HG02571 (cell line): ENCODE measurements at regions not wholly inside any gene's neighbourhood (a gene's known extent, or its start where the extent isn't known, plus 50 kb on each side); places are given as distances from the start of the nearest gene placed in this dataset.
"Not testable (repeated sequence)": the region's sequence is repeated elsewhere in the genome, so short reads cannot be mapped to it uniquely, and the experiment has no call there.

Experiments used
- ATAC-seq: cut with Tn5 transposase; IDR thresholded peaks from one replicate; pipeline ENCODE4 v1.9.1; 2021; ENCODE audit warnings: mild to moderate bottlenecking, moderate library complexity; ENCODE audit not compliant: unreplicated experiment

DNA sequence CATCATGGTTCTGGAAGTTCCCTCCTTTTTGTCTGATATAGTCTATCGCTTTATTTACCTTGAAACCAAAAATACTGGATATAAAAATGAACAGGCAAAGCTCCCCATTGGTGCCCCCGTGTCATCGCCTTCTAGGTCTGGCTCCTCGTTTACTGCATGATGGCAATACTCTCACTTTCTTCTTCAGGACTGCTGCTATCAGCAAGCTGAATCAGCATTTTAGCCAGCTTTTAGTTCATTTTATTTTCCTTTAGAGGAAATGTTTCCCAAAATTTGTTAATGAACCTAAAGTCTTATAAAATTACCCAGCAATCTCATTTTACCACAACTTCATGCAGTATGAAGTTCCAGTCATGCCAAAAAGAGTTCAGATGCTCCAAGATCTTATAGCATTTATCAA is 80.5 kb downstream of the ZIC3 start:
- no peak for ATAC-seq

GRCh38 chrX:137651647-137652046 is 85.7 kb downstream of the ZIC3 start:
- ATAC-seq, result no peak

- ATAC-seq, result no peak
Observed at GRCh38 chrX:137652086-137652485, 86.2 kb downstream of the ZIC3 start.

DNA sequence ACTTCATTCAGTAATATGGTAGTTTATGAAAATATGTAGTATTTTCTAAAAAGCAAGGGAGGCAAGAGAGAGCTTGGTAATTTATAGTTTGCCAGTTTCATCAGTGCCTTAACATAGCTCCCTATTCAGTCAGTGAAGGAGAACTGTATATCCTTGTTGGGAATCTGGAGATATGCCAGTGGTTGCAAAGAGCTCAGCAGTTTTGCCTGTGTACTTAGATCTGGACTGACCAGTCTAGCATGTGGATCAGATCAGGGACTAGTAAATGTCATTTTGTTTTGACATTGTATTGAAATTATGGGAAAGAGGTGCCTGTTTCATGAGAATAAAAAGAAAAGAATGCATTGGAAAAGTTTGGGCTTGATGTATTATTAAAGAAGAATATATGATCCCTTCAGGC is 88.6 kb downstream of the ZIC3 start:
- ATAC-seq, result no peak

DNA sequence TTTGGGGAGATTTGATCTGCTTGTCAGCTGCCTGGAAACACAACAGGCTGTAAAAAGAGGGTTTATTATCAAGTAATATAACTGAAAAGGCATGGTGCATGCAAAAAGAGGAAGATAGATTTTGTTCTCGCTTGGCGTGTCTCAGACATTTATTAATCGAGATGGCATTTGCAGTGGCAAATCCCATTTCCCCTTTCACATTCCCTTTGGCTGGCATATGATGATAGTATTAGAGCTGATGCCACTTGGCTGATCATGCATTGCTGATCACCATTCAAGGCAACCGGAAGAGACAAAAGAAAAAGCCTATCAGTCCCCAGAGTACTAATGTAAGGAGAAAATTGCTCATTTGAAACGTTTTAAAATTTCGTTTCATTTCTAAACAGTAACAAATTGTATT is 101.8 kb downstream of the ZIC3 start:
- ATAC-seq, result no peak

DNA sequence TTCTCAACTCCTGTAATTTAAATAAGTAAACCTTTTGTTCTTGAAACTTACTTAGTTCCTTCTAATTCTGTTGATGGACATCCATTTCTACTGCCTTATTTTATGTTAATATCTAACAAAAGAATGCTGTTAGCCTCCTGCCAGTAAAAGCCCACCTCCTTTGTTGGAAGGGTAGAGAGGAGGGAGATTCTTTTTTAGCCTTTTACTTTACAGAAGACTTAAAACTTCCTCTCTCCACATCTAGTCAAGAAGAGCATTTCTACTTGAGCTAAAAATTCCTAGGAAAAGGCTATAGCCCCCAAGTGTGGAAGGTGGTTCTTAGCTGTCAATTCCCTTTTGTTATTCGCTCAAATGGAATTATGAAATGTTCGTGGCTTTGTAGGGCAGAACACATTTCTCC is 118.7 kb downstream of the ZIC3 start:
- no peak for ATAC-seq

DNA sequence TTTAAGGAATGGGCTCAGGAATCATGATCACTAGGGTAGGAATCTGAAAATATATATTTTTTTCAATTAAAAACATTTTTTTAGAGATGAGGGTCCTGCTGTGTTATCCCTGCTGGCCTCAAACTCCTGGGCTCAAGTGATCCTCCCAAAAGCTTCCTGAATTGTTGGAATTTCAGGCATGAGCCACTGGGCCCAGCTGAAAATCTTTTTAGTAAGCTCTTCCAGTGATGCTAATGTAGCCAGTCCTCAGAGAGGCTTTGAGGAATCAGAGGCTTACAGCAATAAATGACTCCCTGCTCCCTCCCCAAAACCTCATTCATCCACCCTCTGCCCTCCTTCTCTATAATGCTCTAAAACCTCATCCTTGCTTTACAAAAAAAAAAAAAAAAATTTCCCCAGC is 129.5 kb downstream of the ZIC3 start:
- no peak for ATAC-seq

- no peak for ATAC-seq
Observed at GRCh38 chrX:137707348-137707747, 141.4 kb downstream of the ZIC3 start.

DNA sequence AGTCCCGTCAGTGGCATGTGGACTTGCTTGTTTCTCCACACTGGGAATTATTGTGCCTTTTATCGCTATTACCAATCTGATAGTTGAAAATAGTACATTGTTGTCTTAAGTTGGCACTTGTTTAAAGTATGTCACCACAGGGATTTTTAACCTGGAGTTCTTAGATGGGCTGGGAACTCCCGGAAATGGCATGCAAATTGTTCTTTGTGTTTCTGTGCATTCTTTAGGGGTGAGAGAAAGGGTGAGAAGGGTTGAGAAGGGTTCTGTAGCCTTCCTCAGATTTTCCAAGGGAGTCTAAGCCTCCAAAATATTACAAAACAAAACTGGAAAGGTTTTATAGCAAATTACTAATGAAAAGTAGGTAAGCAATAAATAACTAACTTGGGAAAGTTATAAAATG is 176.9 kb downstream of the ZIC3 start:
- ATAC-seq, result no peak

GRCh38 chrX:137743414-137743813 is 177.5 kb downstream of the ZIC3 start:
- no peak for ATAC-seq

DNA sequence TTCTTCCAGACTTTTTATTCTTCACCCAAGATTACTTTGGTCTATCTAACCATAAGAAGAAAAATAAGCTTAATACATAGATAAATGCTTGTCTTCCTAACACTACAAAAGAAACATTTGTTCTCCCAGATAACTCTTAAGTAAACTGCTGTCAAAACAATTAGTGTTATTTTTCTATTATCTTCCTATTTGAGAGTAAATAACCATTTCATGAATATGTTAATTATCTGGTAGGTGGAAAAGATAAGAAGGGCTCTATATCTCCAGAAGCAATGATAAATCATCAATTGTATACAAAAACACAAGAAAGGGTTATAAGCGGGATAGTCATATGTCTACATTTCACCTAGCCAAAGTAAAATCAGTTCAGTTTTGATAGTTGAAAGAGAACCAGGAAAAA is 180.4 kb downstream of the ZIC3 start:
- no peak for ATAC-seq

DNA sequence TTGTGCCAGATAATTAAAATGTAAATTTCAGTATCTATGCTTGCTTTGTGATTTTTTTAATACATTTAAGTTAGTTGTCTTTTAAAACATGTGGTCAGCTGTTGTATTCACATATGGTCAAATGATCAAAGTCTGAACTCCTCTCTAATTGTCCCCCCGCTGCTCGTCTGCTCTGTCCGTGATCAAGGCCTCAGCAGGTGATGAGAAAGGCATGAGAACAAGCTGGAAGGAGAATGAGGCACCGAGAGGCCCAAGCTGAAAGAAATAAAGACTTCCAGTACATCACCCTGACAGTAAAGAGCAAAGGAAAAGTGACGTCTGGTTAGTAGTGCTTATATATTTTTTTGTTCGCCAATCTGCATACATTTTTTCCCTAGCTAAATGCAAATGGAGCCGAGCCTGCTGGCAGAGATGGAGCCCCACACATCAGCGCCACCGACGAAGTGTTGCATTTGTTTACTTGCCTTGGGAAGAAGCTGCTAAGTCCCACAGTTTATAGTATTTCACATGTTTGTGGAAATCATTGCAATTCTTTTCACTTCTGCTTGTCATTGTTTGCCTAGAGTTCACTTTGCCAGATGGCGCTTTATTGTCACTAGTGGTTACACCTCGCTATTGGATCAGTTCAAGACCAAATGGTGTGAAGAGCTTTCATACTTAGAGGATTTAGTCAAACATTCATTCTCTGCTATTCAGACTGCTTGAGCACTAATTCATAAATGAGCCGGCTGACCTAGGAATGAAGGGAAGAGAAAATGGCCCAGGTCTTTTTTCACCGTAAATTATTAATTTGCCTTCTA is 181.5 kb downstream of the ZIC3 start:
- no peak for ATAC-seq

DNA sequence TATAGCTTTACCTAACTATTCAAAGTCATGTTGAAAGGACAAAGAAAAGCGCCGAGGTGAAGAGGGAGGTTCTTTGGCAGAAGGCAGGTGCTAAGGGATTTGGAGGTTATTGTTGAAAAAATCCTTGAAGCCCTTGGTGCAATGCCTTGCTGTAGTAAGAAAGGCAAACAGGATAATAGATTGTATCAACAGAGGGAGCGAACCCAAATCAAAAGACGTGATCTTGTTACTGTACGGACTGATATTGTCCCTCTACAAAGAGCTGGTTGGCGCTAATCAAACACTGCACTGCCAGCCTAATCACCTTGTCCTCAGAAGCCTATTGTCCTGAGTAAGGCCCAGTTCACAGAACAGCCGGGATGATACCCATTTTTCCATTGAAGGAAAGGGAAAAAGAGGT is 182.9 kb downstream of the ZIC3 start:
- no peak for ATAC-seq

- no peak for ATAC-seq
Observed at GRCh38 chrX:137749246-137749645, 183.3 kb downstream of the ZIC3 start.

- no peak for ATAC-seq
Observed at GRCh38 chrX:137771537-137771936, 205.6 kb downstream of the ZIC3 start.

GRCh38 chrX:137792214-137792613 is 226.3 kb downstream of the ZIC3 start:
- no peak for ATAC-seq

- ATAC-seq, result not testable (repeated sequence)
Observed at GRCh38 chrX:137797926-137798325, 232.0 kb downstream of the ZIC3 start.

- ATAC-seq, result no peak
Observed at GRCh38 chrX:137823257-137823656, 257.3 kb downstream of the ZIC3 start.

DNA sequence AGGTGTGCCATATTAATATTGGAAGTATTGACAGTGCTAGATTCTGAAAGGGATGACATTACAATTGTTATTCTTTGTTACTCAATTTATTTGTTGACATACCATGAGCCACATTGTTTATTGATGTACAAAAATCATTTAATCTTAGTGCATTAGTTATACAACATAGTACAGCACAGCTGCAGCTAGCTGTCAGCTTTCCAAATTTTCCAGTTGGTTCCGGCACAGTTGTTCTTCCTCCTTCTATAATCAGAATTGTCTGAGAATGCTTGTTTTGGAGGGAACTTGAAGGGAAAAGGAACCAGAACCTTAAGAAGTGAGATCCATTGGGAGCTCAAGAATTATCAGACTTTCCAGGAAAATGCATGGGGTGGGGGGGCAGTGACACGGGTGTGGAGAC is 281.4 kb downstream of the ZIC3 start:
- no peak for ATAC-seq

GRCh38 chrX:137848266-137848905 is 282.5 kb downstream of the ZIC3 start:
- no peak for ATAC-seq

DNA sequence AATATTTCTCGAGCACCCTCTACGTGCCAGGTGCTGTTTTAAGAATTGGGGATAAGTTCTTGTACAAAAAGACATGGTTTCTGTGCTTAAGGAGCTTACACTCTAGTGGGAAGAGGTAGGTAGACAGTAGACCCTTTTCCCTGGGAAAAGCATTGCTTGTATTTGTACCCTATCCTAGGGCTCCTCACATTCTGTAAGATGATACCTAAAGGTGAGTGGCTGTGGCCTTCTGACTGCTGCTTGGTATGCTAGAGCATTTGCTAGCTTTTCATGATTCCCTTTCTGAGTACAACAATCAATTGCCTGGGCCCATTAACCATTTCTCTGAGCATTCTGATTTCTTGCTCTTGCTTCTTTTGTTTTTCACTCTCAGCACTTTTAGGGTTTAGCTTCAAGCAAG is 286.6 kb downstream of the ZIC3 start:
- no peak for ATAC-seq

GRCh38 chrX:137855490-137855889 is 289.6 kb downstream of the ZIC3 start:
- ATAC-seq, result no peak

DNA sequence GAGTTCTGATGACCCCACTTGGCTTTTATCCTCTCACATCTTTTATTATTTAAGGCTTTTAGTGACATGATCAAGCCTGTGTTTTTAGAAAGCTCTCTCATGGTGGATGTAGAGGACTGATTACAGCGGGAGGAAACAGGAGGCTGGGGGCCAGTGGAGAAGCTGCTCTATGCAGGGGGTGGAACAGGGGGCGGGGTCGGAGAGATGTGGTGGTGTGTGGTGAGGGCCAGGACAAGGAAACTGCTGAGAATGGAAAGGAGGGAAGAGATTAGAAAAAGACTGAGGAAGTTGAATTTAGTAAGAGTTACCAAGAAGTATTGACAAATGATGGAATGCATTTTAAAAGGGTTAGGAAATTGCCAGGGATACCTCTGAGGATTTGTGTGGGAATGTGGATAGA is 292.2 kb downstream of the ZIC3 start:
- ATAC-seq, result no peak
